HepG2 (cell line): ENCODE measurements at regions not wholly inside any gene's neighbourhood (a gene's known extent, or its start where the extent isn't known, plus 50 kb on each side); places are given as distances from the start of the nearest gene placed in this dataset.
"Not testable (repeated sequence)": the region's sequence is repeated elsewhere in the genome, so short reads cannot be mapped to it uniquely, and the experiment has no call there.

Experiments
- ATAC-seq: fragments of 200-7000 bp; cut with Tn5 transposase; 3 replicates; pipeline ENCODE4 v1.9.1; 2020; ENCODE audit warnings: mild to moderate bottlenecking, moderate library complexity
- BruUV-seq: library from RNA; stranded (reverse); fragments of 400-500 nt; replicated peaks from 2 replicates; lab custom pipeline; 2021; lab: Mats Ljungman, UMichigan
- CTCF ChIA-PET: fragments of 300-600 bp; formaldehyde crosslinking; extraction: SDS; loops from one replicate; lab custom pipeline; 2021; ENCODE audit warnings: low total read pairs, inconsistent platforms, low intra/inter-chr PET ratio; lab: Yijun Ruan, JAX
- POLR2A ChIA-PET: fragments of 350-600 bp; sonication (Branson Sonifier 250); formaldehyde crosslinking; loops from one replicate; lab custom pipeline; 2020; ENCODE audit warnings: antibody characterized with exemption, inconsistent platforms; lab: Yijun Ruan, JAX
- DNase-seq: peaks from one replicate; pipeline ENCODE4 v3.0.0-alpha.2; 2015; ENCODE audit warnings: low spot score
- FAIRE-seq: peaks from 3 replicates; lab custom pipeline; 2011; peaks lifted over from hg19 to GRCh38; lab: Jason Lieb, UNC
- H2AFZ ChIP-seq: one replicate; pipeline ENCODE4 v1.6.1; 2011; ENCODE audit warnings: low read length, inconsistent platforms
- H3K27ac ChIP-seq: fragments of 300-600 bp; 3 replicates; pipeline ENCODE4 v1.8.0; 2011; ENCODE audit warnings: mixed run types, mild to moderate bottlenecking, mixed read lengths, low read length, inconsistent platforms; ENCODE audit not compliant: insufficient read depth; ENCODE audit errors: extremely low read length
- H3K27me3 ChIP-seq, 2 experiments: fragments of 200-600 bp in 1 of 2; 2 replicates in 1 of 2; 3 replicates in 1 of 2; pipeline versions ENCODE4 v1.6.0 to v1.8.0; 2011; ENCODE audit warnings: low read length in 2 of 2, mild to moderate bottlenecking in 2 of 2, moderate library complexity in 2 of 2, inconsistent platforms in 1 of 2; ENCODE audit not compliant: insufficient read depth in 2 of 2, control insufficient read depth in 1 of 2
- H3K36me3 ChIP-seq, 2 experiments: fragments of 200-600 bp in 1 of 2; replicated peaks in 1 of 2; 2 replicates in 1 of 2; 3 replicates in 1 of 2; pipeline versions ENCODE4 v1.5.1 to v1.8.0; 2011; ENCODE audit warnings: low read length in 2 of 2, inconsistent platforms in 1 of 2; ENCODE audit not compliant: insufficient read depth in 2 of 2, control insufficient read depth in 1 of 2
- H3K4me1 ChIP-seq: 2 replicates; pipeline ENCODE4 v1.5.1; 2012; ENCODE audit warnings: low read length, inconsistent platforms; ENCODE audit not compliant: insufficient read depth
- H3K4me2 ChIP-seq: 2 replicates; pipeline ENCODE4 v1.6.0; 2011; ENCODE audit warnings: low read depth, low read length, inconsistent platforms
- H3K4me3 ChIP-seq, 3 experiments: fragments of 200-600 bp in 1 of 3; sonication (generic), shearing (Covaris generic) in 1 of 3; replicated peaks in 1 of 3; 2 replicates each; pipeline ENCODE4 v1.5.1; 2011 to 2016; ENCODE audit warnings: low read length in 3 of 3, inconsistent platforms in 2 of 3, low read depth in 2 of 3, mild to moderate bottlenecking in 2 of 3, control low read depth in 1 of 3, mixed read lengths in 1 of 3; ENCODE audit not compliant: insufficient read depth in 1 of 3
- H3K79me2 ChIP-seq: one replicate; pipeline ENCODE4 v1.6.1; 2011; ENCODE audit warnings: low read length, inconsistent platforms; ENCODE audit not compliant: insufficient read depth
- H3K9ac ChIP-seq: 2 replicates; pipeline ENCODE4 v1.6.0; 2011; ENCODE audit warnings: mild to moderate bottlenecking, low read depth, low read length, inconsistent platforms; ENCODE audit not compliant: insufficient read depth
- H3K9me3 ChIP-seq: 2 replicates; pipeline ENCODE4 v1.5.1; 2012; ENCODE audit warnings: mild to moderate bottlenecking, low read length
- H4K20me1 ChIP-seq: 2 replicates; pipeline ENCODE4 v1.6.0; 2011; ENCODE audit warnings: inconsistent platforms, mild to moderate bottlenecking, low read length, moderate library complexity; ENCODE audit not compliant: insufficient read depth
- HOXD1 ChIP-seq: sonication (generic); formaldehyde crosslinking; IDR thresholded peaks from 2 replicates; pipeline ENCODE4 v1.5.0; 2020; ENCODE audit warnings: missing genetic modification reagents
- KDM6A ChIP-seq: IDR thresholded peaks from 2 replicates; pipeline ENCODE4 v1.6.1; 2016; ENCODE audit warnings: low read depth
- MAFF ChIP-seq: IDR thresholded peaks from 2 replicates; pipeline ENCODE4 v1.6.1; 2011; ENCODE audit warnings: low read depth, low read length, improper control_type of control experiment
- MXD4 ChIP-seq: IDR thresholded peaks from 2 replicates; pipeline ENCODE4 v1.6.1; 2016; ENCODE audit warnings: mild to moderate bottlenecking, missing biosample characterization, missing genetic modification reagents
- MZF1 ChIP-seq: sonication (generic); formaldehyde crosslinking; IDR thresholded peaks from 2 replicates; pipeline ENCODE4 v1.8.1; 2023; ENCODE audit warnings: mild to moderate bottlenecking, missing genetic modification reagents, borderline replicate concordance
- NFKBIZ ChIP-seq: IDR thresholded peaks from 2 replicates; pipeline ENCODE4 v1.6.1; 2018; ENCODE audit warnings: missing genetic modification reagents, missing compliant biosample characterization
- SIN3A ChIP-seq: IDR thresholded peaks from 2 replicates; pipeline ENCODE4 v1.6.1; 2011; ENCODE audit warnings: low read depth, mild to moderate bottlenecking, control low read depth, low read length, borderline replicate concordance
- TEAD2 ChIP-seq: sonication (generic); formaldehyde crosslinking; IDR thresholded peaks from 2 replicates; pipeline ENCODE4 v1.9.0; 2021; ENCODE audit warnings: missing genetic modification reagents
- XRCC5 ChIP-seq: fragments of 200-400 bp; formaldehyde crosslinking; optimal IDR thresholded peaks from 2 replicates; pipeline ENCODE3; 2017; ENCODE audit warnings: mild to moderate bottlenecking, low read length
- ZFP41 ChIP-seq: sonication (generic); formaldehyde crosslinking; IDR thresholded peaks from 2 replicates; pipeline ENCODE4 v1.4.0; 2020; ENCODE audit warnings: mild to moderate bottlenecking, missing genetic modification reagents, borderline replicate concordance
- ZFX ChIP-seq: sonication (generic); formaldehyde crosslinking; IDR thresholded peaks from 2 replicates; pipeline ENCODE4 v1.4.0; 2020; ENCODE audit warnings: mild to moderate bottlenecking, low read depth, missing genetic modification reagents, moderate library complexity
- ZMAT3 ChIP-seq: sonication (generic); formaldehyde crosslinking; conservative IDR thresholded peaks from 2 replicates; pipeline ENCODE4 v1.7.0; 2021; ENCODE audit warnings: missing genetic modification reagents
- ZNF10 ChIP-seq: sonication (generic); formaldehyde crosslinking; IDR thresholded peaks from 2 replicates; pipeline ENCODE4 v1.4.0; 2020; ENCODE audit warnings: mild to moderate bottlenecking, low read depth, missing genetic modification reagents, borderline replicate concordance
- ZNF260 ChIP-seq: sonication (generic); formaldehyde crosslinking; IDR thresholded peaks from 2 replicates; pipeline ENCODE4 v1.4.0; 2020; ENCODE audit warnings: missing genetic modification reagents, low read depth, mild to moderate bottlenecking, borderline replicate concordance
- WGBS: methylation state at CpG from one replicate; pipeline ENCODE4 v1.1.6; 2017; ENCODE audit warnings: low lambda C conversion rate; 5-methylcytosine and 5-hydroxymethylcytosine counted together
- in situ Hi-C: cut with HindIII; loops from 2 replicates; pipeline ENCODE4 v1.10.0; 2017; ENCODE audit warnings: low pct_unique_long_range_greater_than_20kb; ENCODE audit not compliant: extremely low pct_ligation_motif_present
- intact Hi-C: fragments of 100-400 bp; cut with micrococcal nuclease; formaldehyde crosslinking; loops from one replicate; pipeline ENCODE4 v1.10.0; 2022; ENCODE audit not compliant: unreplicated experiment
- TF ChIP-seq, protein P1 (sequence below): sonication (generic); formaldehyde crosslinking; IDR thresholded peaks from 2 replicates; pipeline ENCODE4 v1.4.0; 2020; ENCODE audit warnings: missing genetic modification reagents
- TF ChIP-seq, protein P2 (sequence below): sonication (generic); formaldehyde crosslinking; IDR thresholded peaks from 2 replicates; pipeline ENCODE4 v1.9.0; 2022; ENCODE audit warnings: low read depth, missing genetic modification reagents

DNA sequence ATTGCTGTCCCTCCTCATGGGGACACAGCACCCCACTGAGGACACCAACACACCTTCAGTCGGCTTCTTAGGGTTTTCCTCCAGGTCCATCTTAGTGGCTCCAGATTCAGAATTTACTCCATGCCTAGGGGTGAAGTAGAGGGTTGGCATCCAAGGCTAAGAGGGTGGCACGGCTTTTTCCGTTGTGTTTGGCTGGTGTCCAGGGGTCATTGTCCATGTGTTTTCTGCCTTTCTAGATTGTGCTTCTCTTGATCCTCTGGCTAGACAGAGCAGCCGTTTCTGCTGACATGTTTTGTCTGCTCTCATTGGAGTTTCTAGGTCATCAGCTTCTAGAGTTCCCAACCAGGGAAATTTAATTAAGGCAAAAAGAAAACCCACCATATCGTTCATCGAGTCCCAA, 291.6 kb upstream of the CELF2 start (continued):
- TF ChIP-seq HOXD1 (CRISPR knock-in tag) (no peak), SIN3A (no peak), MAFF (no peak)

DNA sequence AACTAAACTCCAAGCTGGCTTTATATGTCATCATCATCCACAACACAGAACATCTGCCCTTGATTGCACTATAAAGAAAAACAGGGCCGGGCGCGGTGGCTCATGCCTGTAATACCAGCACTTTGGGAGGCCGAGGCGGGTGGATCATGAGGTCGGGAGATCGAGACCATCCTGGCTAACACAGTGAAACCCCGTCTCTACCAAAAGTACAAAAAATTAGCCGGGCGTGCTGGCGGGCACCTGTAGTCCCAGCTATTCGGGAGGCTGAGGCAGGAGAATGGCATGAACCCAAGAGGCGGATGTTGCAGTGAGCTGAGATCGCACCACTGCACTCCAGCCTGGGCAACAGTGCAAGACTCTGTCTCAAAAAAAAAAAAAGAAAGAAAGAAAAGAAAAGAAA, 290.3 kb upstream of the CELF2 start:
- intact Hi-C loops, H3K4me1 ChIP-seq, BruUV-seq, CTCF ChIA-PET, DNase-seq, in situ Hi-C loops, FAIRE-seq, H3K9ac ChIP-seq, H2AFZ ChIP-seq, H3K4me3 ChIP-seq, H4K20me1 ChIP-seq, H3K79me2 ChIP-seq, H3K27me3 ChIP-seq, H3K36me3 ChIP-seq, H3K4me2 ChIP-seq, ATAC-seq, H3K27ac ChIP-seq, POLR2A ChIA-PET: not testable (repeated sequence)
- H3K9me3 ChIP-seq = peaks cover 60% of the 10 kb centered on the region
- WGBS = 62% methylated on average over 14 of the region's 14 CpGs

DNA sequence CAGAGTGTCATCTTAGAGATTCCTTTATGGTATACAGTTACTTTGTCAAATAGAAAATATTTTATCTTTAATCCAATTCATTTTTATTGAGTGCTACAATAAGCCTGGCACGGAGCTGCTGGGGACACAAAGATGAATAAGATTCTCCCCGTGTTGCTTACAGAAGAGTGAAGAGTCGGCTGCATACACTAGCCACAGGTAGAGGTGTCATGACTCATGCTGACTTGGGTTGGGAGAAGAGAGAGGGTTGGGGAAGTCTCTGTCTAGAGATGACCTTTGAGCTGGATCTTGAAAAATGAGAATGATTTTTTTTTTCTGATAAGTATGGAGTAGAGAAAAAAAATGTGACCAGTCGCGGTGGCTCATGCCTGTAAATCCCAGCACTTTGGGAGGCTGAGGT, 289.9 kb upstream of the CELF2 start:
- ChIA-PET CTCF (no interaction called here), POLR2A (no interaction called here)
- 43% methylated on average over 5 of the region's 5 CpGs for WGBS
- Histone ChIP-seq H3K4me1 (no peaks in the 10 kb centered on the region), H3K27me3 (no peaks in the 10 kb centered on the region), H3K4me3 (no peak overlapping the region), H3K9me3 (peaks cover 59% of the 10 kb centered on the region), H3K4me2 (no peak overlapping the region), H3K27ac (no peak overlapping the region), H2AFZ (no peak overlapping the region), H3K9ac (no peak overlapping the region), H4K20me1 (no peaks in the 10 kb centered on the region), H3K36me3 (no peaks in the 10 kb centered on the region), H3K79me2 (no peaks in the 10 kb centered on the region)
- in situ Hi-C loops = no loop called here
- DNase-seq = no peak
- intact Hi-C loops = no loop called here
- no peak for FAIRE-seq
- no TSS peak for BruUV-seq
- no peak for ATAC-seq
- TF ChIP-seq ZMAT3 (CRISPR knock-in tag) = no peak
- TF ChIP-seq MXD4 = no peak
- TF ChIP-seq XRCC5 = no peak
- TF ChIP-seq ZNF260 (CRISPR knock-in tag) = no peak
- TF ChIP-seq TEAD2 = no peak
- TF ChIP-seq, protein P1, sequence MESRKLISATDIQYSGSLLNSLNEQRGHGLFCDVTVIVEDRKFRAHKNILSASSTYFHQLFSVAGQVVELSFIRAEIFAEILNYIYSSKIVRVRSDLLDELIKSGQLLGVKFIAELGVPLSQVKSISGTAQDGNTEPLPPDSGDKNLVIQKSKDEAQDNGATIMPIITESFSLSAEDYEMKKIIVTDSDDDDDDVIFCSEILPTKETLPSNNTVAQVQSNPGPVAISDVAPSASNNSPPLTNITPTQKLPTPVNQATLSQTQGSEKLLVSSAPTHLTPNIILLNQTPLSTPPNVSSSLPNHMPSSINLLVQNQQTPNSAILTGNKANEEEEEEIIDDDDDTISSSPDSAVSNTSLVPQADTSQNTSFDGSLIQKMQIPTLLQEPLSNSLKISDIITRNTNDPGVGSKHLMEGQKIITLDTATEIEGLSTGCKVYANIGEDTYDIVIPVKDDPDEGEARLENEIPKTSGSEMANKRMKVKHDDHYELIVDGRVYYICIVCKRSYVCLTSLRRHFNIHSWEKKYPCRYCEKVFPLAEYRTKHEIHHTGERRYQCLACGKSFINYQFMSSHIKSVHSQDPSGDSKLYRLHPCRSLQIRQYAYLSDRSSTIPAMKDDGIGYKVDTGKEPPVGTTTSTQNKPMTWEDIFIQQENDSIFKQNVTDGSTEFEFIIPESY = no peak
- no peak for TF ChIP-seq NFKBIZ (CRISPR knock-in tag)
- no peak for TF ChIP-seq MZF1 (CRISPR knock-in tag)
- no peak for TF ChIP-seq ZFP41
- TF ChIP-seq KDM6A (CRISPR knock-in tag) = no peak
- TF ChIP-seq ZFX (CRISPR knock-in tag) = no peak
- no peak for TF ChIP-seq ZNF10 (CRISPR knock-in tag)
- TF ChIP-seq, protein P2, sequence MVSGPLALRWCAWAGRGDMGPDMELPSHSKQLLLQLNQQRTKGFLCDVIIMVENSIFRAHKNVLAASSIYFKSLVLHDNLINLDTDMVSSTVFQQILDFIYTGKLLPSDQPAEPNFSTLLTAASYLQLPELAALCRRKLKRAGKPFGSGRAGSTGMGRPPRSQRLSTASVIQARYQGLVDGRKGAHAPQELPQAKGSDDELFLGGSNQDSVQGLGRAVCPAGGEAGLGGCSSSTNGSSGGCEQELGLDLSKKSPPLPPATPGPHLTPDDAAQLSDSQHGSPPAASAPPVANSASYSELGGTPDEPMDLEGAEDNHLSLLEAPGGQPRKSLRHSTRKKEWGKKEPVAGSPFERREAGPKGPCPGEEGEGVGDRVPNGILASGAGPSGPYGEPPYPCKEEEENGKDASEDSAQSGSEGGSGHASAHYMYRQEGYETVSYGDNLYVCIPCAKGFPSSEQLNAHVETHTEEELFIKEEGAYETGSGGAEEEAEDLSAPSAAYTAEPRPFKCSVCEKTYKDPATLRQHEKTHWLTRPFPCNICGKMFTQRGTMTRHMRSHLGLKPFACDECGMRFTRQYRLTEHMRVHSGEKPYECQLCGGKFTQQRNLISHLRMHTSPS = no peak
